ENCODE measurements at regions not wholly inside any gene's neighbourhood (a gene's known extent, or its start where the extent isn't known, plus 50 kb on each side); places are given as distances from the start of the nearest gene placed in this dataset.

DNA sequence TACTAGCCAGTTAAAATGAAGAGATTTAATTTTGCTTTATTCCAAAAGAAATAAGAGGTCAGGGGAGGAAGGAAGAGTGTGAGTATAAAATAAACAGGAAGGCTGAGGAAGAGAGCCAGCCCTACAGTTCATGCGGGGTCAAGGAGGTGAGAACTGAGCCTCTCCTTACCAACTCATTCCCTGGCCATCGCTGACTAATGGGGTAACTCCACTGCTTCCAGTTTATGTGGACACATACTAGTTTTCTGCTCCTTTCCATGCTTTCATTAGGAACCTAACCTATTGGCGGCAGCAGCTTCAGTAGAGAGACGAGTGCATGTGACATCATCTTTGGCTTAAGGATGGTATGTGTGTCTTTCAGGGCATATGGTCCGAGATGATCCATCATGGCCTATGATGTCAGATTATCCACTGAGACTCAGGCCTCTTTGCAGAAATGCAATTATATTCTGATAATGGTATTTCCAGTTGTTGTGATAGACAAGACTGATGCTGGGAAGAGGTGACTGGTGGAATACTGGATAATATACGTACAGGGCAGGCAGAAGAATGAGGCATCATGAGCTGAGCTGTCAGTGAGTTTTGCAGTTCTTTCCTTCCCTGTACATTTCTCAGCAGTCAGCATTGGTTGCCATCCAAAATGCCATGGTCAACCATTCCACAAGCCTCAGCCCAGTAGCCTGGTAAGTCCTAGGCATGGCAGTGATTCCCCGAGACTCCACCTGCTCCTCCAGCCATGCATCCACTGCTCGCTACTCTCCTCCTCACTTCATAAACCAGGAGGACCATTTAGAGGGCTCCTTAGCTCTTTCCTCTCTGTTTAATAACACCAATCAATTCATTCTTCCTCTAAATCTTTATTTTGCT, 184.6 kb upstream of the OSR1 start:
- no peak for TF ChIP-seq FOXA1 (IDR thresholded peaks at IDR 0.05)
- TF ChIP-seq NFRKB (IDR thresholded peaks at IDR 0.05): no peak
- TF ChIP-seq SP1 (IDR thresholded peaks at IDR 0.05): no peak
- no peak for TF ChIP-seq ZNF384 (IDR thresholded peaks at IDR 0.05)
- TF ChIP-seq SUZ12 (IDR thresholded peaks at IDR 0.05): no peak
- no peak for TF ChIP-seq ARNT (IDR thresholded peaks at IDR 0.05)
